ENCODE measurements at regions not wholly inside any gene's neighbourhood (a gene's known extent, or its start where the extent isn't known, plus 50 kb on each side); places are given as distances from the start of the nearest gene placed in this dataset.

DNA sequence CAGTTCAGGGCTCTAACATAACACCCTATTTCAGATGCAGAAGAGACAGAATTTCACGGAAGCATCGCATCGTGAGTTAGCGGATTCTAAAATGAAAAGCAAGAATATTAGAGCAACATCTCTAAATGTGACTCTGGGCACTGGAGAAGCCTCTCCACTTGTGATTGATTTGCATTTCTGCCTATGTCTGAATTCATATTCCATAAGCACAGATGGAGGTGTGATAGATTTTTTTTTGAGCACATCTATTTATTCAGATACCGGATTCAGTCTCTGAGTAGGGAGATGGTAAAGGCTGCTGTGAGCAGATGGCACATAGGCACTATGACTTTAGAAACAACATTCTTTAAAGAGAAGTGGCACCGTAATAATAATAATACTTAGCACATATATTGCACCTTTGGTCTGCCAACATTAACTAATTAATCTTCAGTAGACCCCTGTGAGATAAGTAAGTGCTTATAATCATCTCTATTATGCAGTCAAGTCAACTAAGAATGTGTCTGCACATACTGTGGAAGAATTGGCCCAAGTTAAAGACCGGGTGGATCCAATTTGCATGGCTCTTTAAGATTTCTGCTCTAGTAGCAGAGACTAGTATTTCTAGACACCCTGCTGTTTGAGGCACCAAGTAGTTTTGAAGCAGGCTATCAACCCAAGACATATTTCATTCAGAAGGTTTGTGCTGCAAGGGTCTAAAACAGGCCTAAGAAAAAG, 685.0 kb downstream of the CETN3 start:
- TF ChIP-seq, protein P1, sequence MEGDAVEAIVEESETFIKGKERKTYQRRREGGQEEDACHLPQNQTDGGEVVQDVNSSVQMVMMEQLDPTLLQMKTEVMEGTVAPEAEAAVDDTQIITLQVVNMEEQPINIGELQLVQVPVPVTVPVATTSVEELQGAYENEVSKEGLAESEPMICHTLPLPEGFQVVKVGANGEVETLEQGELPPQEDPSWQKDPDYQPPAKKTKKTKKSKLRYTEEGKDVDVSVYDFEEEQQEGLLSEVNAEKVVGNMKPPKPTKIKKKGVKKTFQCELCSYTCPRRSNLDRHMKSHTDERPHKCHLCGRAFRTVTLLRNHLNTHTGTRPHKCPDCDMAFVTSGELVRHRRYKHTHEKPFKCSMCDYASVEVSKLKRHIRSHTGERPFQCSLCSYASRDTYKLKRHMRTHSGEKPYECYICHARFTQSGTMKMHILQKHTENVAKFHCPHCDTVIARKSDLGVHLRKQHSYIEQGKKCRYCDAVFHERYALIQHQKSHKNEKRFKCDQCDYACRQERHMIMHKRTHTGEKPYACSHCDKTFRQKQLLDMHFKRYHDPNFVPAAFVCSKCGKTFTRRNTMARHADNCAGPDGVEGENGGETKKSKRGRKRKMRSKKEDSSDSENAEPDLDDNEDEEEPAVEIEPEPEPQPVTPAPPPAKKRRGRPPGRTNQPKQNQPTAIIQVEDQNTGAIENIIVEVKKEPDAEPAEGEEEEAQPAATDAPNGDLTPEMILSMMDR (IDR thresholded peaks at IDR 0.05; ENCODE audit: poor library complexity), result no peak
- TF ChIP-seq EZH2 (IDR thresholded peaks at IDR 0.05; ENCODE audit: borderline replicate concordance) (no peak), EZH2phosphoT487 (IDR thresholded peaks at IDR 0.05; ENCODE audit: low read depth, severe bottlenecking, unreplicated experiment) (no peak)
- Histone ChIP-seq H3K9me3 (ENCODE audit: low read depth) (no peaks in the 10 kb centered on the region), H3K36me3 (replicated peaks; ENCODE audit: insufficient read depth, low read depth) (no peaks in the 10 kb centered on the region), H3K4me2 (no peak overlapping the region), H3K4me1 (ENCODE audit: insufficient read depth) (no peaks in the 10 kb centered on the region), H3K4me3 (no peak overlapping the region), H4K20me1 (ENCODE audit: insufficient read depth, poor library complexity, severe bottlenecking) (no peaks in the 10 kb centered on the region), H2AFZ (no peak overlapping the region), H3K9me2 (replicated peaks; ENCODE audit: insufficient read depth) (no peaks in the 10 kb centered on the region), H3K27ac (no peak overlapping the region), H3K27me3 (no peaks in the 10 kb centered on the region), H3K79me2 (no peaks in the 10 kb centered on the region)
- 92% methylated on average over 7 of the region's 7 CpGs for WGBS (ENCODE audit: low lambda C conversion rate, missing lambda C conversion rate)
- DNase-seq (ENCODE audit: low spot score), result no peak

DNA sequence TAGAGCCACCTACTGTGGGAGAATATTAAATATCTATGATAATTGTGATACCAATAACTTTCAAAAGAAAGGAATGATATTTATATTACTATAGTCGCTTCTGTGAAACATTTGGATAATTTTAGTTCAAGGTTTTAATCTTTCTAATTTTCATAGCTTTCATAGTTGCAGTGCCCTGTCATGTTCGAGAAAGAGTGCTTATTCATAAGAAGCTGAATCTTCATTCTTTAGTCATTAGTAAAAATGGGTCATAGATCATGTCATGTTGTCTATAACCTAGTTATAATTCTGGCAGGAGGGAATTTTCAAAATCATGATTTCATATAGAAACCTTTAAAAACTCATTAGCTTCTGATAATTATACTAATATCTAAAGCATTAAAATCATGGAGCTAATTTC, 685.6 kb downstream of the CETN3 start:
- H3K27ac ChIP-seq, result no peak overlapping the region
- no peaks in the 10 kb centered on the region for H3K9me2 ChIP-seq (replicated peaks; ENCODE audit: insufficient read depth)
- no peak for DNase-seq (ENCODE audit: low spot score)
- H2AFZ ChIP-seq, result no peak overlapping the region
- WGBS (ENCODE audit: low lambda C conversion rate, missing lambda C conversion rate), result 76% methylated on average over 2 of the region's 2 CpGs
- no peak overlapping the region for H3K4me2 ChIP-seq
- no peaks in the 10 kb centered on the region for H3K27me3 ChIP-seq
- no peak for TF ChIP-seq EZH2phosphoT487 (IDR thresholded peaks at IDR 0.05; ENCODE audit: low read depth, severe bottlenecking, unreplicated experiment)
- TF ChIP-seq, protein P1 (IDR thresholded peaks at IDR 0.05; ENCODE audit: poor library complexity), result no peak
- no peak for TF ChIP-seq EZH2 (IDR thresholded peaks at IDR 0.05; ENCODE audit: borderline replicate concordance)
- no peaks in the 10 kb centered on the region for H3K4me1 ChIP-seq (ENCODE audit: insufficient read depth)
- H3K36me3 ChIP-seq (replicated peaks; ENCODE audit: insufficient read depth, low read depth), result no peaks in the 10 kb centered on the region
- H3K4me3 ChIP-seq, result no peak overlapping the region
- no peaks in the 10 kb centered on the region for H3K79me2 ChIP-seq
- no peaks in the 10 kb centered on the region for H3K9me3 ChIP-seq (ENCODE audit: low read depth)
- H4K20me1 ChIP-seq (ENCODE audit: insufficient read depth, poor library complexity, severe bottlenecking), result no peaks in the 10 kb centered on the region

DNA sequence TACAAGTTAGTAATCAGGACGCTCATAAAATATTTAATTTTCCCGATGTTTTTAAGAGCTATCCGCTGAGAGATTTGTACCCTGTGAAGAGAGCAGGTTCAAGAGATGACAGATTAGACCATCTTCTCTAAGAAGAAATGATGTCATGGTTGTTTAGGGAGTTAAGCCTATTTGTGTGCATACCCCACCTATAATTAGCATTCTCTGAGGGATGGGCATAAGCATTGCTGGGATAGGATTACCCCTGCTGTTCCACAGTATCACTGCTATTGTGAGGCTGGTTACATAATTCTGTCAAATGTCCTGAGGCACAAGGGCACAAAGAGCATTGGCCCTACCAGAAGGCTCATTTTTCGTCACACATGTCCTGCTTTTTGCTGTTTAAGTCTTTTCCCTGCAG, 687.0 kb downstream of the CETN3 start:
- TF ChIP-seq EZH2 (IDR thresholded peaks at IDR 0.05; ENCODE audit: borderline replicate concordance), result no peak
- TF ChIP-seq EZH2phosphoT487 (IDR thresholded peaks at IDR 0.05; ENCODE audit: low read depth, severe bottlenecking, unreplicated experiment), result no peak
- TF ChIP-seq, protein P1 (IDR thresholded peaks at IDR 0.05; ENCODE audit: poor library complexity), result no peak
- Histone ChIP-seq H3K27me3 (no peaks in the 10 kb centered on the region), H4K20me1 (ENCODE audit: insufficient read depth, poor library complexity, severe bottlenecking) (no peaks in the 10 kb centered on the region), H3K9me3 (ENCODE audit: low read depth) (no peaks in the 10 kb centered on the region), H2AFZ (no peak overlapping the region), H3K79me2 (no peaks in the 10 kb centered on the region), H3K4me3 (no peak overlapping the region), H3K36me3 (replicated peaks; ENCODE audit: insufficient read depth, low read depth) (no peaks in the 10 kb centered on the region), H3K4me1 (ENCODE audit: insufficient read depth) (no peaks in the 10 kb centered on the region), H3K27ac (no peak overlapping the region), H3K9me2 (replicated peaks; ENCODE audit: insufficient read depth) (no peaks in the 10 kb centered on the region), H3K4me2 (no peak overlapping the region)
- DNase-seq (ENCODE audit: low spot score), result no peak
- 75% methylated on average over 4 of the region's 4 CpGs for WGBS (ENCODE audit: low lambda C conversion rate, missing lambda C conversion rate)
